CD4-positive, alpha-beta T cell (primary cell): ENCODE measurements at regions not wholly inside any gene's neighbourhood (a gene's known extent, or its start where the extent isn't known, plus 50 kb on each side); places are given as distances from the start of the nearest gene placed in this dataset.

ENCODE experiments used
- ATAC-seq: fragments of 200-7000 bp; cut with Tn5 transposase; one replicate; pipeline ENCODE4 v1.10.0; 2022; ENCODE audit warnings: mild to moderate bottlenecking; ENCODE audit not compliant: poor library complexity
- CTCF ChIA-PET: fragments of 350-600 bp; sonication (Branson Sonifier 250); formaldehyde crosslinking; loops from one replicate; lab custom pipeline; 2021; ENCODE audit warnings: antibody characterized with exemption, inconsistent platforms; lab: Charles Lee
- POLR2A ChIA-PET: fragments of 350-600 bp; sonication (Branson Sonifier 250); formaldehyde crosslinking; loops from one replicate; lab custom pipeline; 2021; ENCODE audit warnings: antibody characterized with exemption, inconsistent platforms; lab: Charles Lee
- DNase-seq, 14 experiments: peaks; one replicate each; pipeline ENCODE4 v3.0.0-alpha.2; 2013 to 2020; ENCODE audit warnings: mixed read lengths in 2 of 14
- H3K27ac ChIP-seq, 2 donors: one replicate each; pipeline versions ENCODE4 v1.5.1 to v1.7.0; 2013; ENCODE audit warnings: low read length in 2 of 2, low read depth in 1 of 2, mild to moderate bottlenecking in 1 of 2
- H3K27me3 ChIP-seq, 2 experiments: 1 replicate in 1 of 2; 2 replicates in 1 of 2; pipeline versions ENCODE4 v1.6.1 to v1.7.0; 2013; ENCODE audit warnings: low read length in 2 of 2, control low read depth in 1 of 2, mild to moderate bottlenecking in 1 of 2, moderate library complexity in 1 of 2; ENCODE audit not compliant: insufficient read depth in 2 of 2, control insufficient read depth in 1 of 2
- H3K36me3 ChIP-seq: one replicate; pipeline ENCODE4 v1.6.1; 2013; ENCODE audit warnings: low read length, control low read depth; ENCODE audit not compliant: insufficient read depth
- H3K4me1 ChIP-seq: one replicate; pipeline ENCODE4 v1.6.1; 2013; ENCODE audit warnings: low read length, control low read depth; ENCODE audit not compliant: insufficient read depth
- H3K4me3 ChIP-seq: one replicate; pipeline ENCODE4 v1.5.1; 2013; ENCODE audit warnings: mild to moderate bottlenecking, low read length, moderate library complexity
- H3K9me3 ChIP-seq, 2 experiments: 1 replicate in 1 of 2; 2 replicates in 1 of 2; pipeline versions ENCODE4 v1.6.1 to v1.7.0; 2013; ENCODE audit warnings: low read length in 2 of 2, mild to moderate bottlenecking in 2 of 2, control low read depth in 1 of 2, moderate library complexity in 1 of 2; ENCODE audit not compliant: control insufficient read depth in 1 of 2, insufficient read depth in 1 of 2
- H3K27ac Mint-ChIP-seq: one replicate; pipeline ENCODE4 v1.8.0; 2020; ENCODE audit warnings: mixed read lengths
- H3K27me3 Mint-ChIP-seq: one replicate; pipeline ENCODE4 v1.8.0; 2021; ENCODE audit warnings: mixed read lengths
- H3K36me3 Mint-ChIP-seq: one replicate; pipeline ENCODE4 v1.8.0; 2021; ENCODE audit warnings: low read depth, mixed read lengths
- H3K4me1 Mint-ChIP-seq: one replicate; pipeline ENCODE4 v1.8.0; 2021; ENCODE audit warnings: low read depth, mixed read lengths
- H3K4me3 Mint-ChIP-seq: one replicate; pipeline ENCODE4 v1.8.0; 2020; ENCODE audit warnings: mild to moderate bottlenecking, mixed read lengths
- H3K9me3 Mint-ChIP-seq: one replicate; pipeline ENCODE4 v1.8.0; 2020; ENCODE audit warnings: mixed read lengths
- intact Hi-C, 2 experiments: fragments of 100-400 bp; cut with DNase I in 1 of 2; cut with micrococcal nuclease in 1 of 2; formaldehyde crosslinking; loops; one replicate each; pipeline versions ENCODE4 v1.15.1 to v1.9.0; 2023 to 2025; cut with DNase I, micrococcal nuclease
- TF ChIP-seq, protein P1 (sequence below): fragments of 200-600 bp; IDR thresholded peaks from one replicate; pipeline ENCODE4 v1.8.0; 2022; ENCODE audit warnings: antibody characterized with exemption, mild to moderate bottlenecking

DNA sequence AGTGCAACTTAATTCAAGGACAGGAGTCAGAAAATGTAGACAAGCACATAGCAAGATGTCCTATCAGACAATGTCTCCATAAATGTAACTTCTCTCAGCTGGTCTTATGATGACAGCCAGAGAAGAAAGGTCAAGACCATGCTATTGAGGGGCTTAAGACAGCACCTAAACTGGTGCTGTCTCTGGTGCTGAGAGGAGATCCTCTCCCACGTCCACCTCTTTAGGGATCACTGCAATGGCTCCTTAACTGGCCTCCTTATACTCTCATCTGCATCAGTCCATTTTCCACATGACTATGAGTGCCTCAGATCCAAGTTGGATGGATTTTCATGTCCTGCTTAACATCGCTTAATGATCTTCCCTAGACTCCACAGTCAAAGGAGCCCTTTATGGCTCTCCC, 210.6 kb downstream of the ARL4A start:
- no peaks in the 10 kb centered on the region for H3K36me3 ChIP-seq
- DNase-seq = no peak
- no peaks in the 10 kb centered on the region for H3K27me3 ChIP-seq
- ChIA-PET CTCF (no interaction called here), POLR2A (no interaction called here)
- Mint-ChIP-seq H3K36me3 (no peaks in the 10 kb centered on the region), H3K4me1 (no peaks in the 10 kb centered on the region), H3K4me3 (no peak overlapping the region), H3K27ac (no peak overlapping the region), H3K27me3 (no peaks in the 10 kb centered on the region), H3K9me3 (no peaks in the 10 kb centered on the region)
- TF ChIP-seq, protein P1, sequence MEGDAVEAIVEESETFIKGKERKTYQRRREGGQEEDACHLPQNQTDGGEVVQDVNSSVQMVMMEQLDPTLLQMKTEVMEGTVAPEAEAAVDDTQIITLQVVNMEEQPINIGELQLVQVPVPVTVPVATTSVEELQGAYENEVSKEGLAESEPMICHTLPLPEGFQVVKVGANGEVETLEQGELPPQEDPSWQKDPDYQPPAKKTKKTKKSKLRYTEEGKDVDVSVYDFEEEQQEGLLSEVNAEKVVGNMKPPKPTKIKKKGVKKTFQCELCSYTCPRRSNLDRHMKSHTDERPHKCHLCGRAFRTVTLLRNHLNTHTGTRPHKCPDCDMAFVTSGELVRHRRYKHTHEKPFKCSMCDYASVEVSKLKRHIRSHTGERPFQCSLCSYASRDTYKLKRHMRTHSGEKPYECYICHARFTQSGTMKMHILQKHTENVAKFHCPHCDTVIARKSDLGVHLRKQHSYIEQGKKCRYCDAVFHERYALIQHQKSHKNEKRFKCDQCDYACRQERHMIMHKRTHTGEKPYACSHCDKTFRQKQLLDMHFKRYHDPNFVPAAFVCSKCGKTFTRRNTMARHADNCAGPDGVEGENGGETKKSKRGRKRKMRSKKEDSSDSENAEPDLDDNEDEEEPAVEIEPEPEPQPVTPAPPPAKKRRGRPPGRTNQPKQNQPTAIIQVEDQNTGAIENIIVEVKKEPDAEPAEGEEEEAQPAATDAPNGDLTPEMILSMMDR = no peak
- no peaks in the 10 kb centered on the region for H3K4me1 ChIP-seq
- intact Hi-C loops = no loop called here
- no peak overlapping the region for H3K4me3 ChIP-seq
- no peaks in the 10 kb centered on the region for H3K9me3 ChIP-seq
- no peak overlapping the region for H3K27ac ChIP-seq
- ATAC-seq = no peak

DNA sequence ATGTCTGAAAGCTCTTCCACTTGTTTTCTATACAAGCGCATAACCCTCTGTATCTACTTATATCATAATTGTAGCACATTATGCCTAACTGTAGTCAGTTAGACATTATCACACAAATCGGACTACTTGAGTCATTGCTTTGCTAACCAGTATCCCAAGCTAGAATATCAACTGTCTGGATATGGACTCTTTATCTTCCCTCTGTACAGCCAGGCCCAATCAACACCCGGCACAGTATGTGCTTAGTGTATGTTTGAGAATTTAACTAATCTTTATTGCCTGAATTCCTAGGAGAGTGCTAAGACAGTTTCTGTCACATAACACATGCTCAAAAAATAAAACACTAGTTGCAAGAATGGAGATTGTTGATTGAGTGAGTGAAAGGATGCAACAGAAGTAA, 211.2 kb downstream of the ARL4A start:
- TF ChIP-seq, protein P1 = no peak
- Histone ChIP-seq H3K36me3 (no peaks in the 10 kb centered on the region), H3K27me3 (no peaks in the 10 kb centered on the region), H3K4me1 (no peaks in the 10 kb centered on the region), H3K9me3 (no peaks in the 10 kb centered on the region), H3K27ac (no peak overlapping the region), H3K4me3 (no peak overlapping the region)
- no peak overlapping the region for H3K4me3 Mint-ChIP-seq
- no peaks in the 10 kb centered on the region for H3K27me3 Mint-ChIP-seq
- no peaks in the 10 kb centered on the region for H3K36me3 Mint-ChIP-seq
- no peak overlapping the region for H3K27ac Mint-ChIP-seq
- H3K4me1 Mint-ChIP-seq = no peaks in the 10 kb centered on the region
- intact Hi-C loops = no loop called here
- ATAC-seq = no peak
- CTCF ChIA-PET = interaction anchor here (1.1 kb wide), 1 partner anchor 11 kb away, joined by 3 read pairs; no protein-coding TSS in a partner anchor
- POLR2A ChIA-PET = no interaction called here
- no peaks in the 10 kb centered on the region for H3K9me3 Mint-ChIP-seq
- no peak for DNase-seq

DNA sequence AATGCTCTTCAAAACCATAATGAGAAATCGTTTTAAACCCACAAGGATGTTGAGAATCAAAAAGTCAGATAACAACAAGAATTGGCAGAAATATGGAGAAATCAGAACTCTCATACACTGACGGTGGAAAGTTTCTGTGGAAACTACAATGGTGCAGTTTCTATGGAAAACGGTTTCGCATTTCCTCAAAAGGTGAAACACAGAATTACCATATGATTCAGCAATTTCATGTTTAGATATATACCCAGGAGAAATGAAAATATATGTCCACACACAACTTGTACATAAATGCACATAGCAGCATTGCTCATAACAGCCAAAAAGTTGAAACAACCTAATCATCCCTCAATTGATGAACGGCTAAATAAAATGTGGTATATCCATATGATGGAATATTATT, 218.2 kb downstream of the ARL4A start:
- Mint-ChIP-seq H3K36me3 (no peaks in the 10 kb centered on the region), H3K27me3 (no peaks in the 10 kb centered on the region), H3K4me3 (no peak overlapping the region), H3K27ac (no peak overlapping the region), H3K4me1 (no peaks in the 10 kb centered on the region), H3K9me3 (no peaks in the 10 kb centered on the region)
- TF ChIP-seq, protein P1 = no peak
- Histone ChIP-seq H3K4me1 (no peaks in the 10 kb centered on the region), H3K36me3 (no peaks in the 10 kb centered on the region), H3K27ac (no peak overlapping the region), H3K4me3 (no peak overlapping the region), H3K9me3 (no peaks in the 10 kb centered on the region), H3K27me3 (no peaks in the 10 kb centered on the region)
- ATAC-seq (no peak), DNase-seq (no peak)
- ChIA-PET POLR2A (no interaction called here), CTCF (no interaction called here)
- intact Hi-C loops = no loop called here
